HEK293T (cell line): ENCODE measurements at regions not wholly inside any gene's neighbourhood (a gene's known extent, or its start where the extent isn't known, plus 50 kb on each side); places are given as distances from the start of the nearest gene placed in this dataset.

ENCODE experiments used
- BHLHE40 ChIP-seq: fragments of 450-650 bp; IDR thresholded peaks from 2 replicates; pipeline ENCODE4 v1.6.1; 2016; ENCODE audit warnings: mild to moderate bottlenecking, moderate library complexity, borderline replicate concordance
- ELF4 ChIP-seq: fragments of 450-650 bp; IDR thresholded peaks from 2 replicates; pipeline ENCODE4 v1.6.1; 2017; ENCODE audit warnings: antibody characterized with exemption
- FOXA1 ChIP-seq: fragments of 450-650 bp; IDR thresholded peaks from 2 replicates; pipeline ENCODE4 v1.6.1; 2016; ENCODE audit warnings: mild to moderate bottlenecking
- HDGF ChIP-seq: fragments of 450-650 bp; IDR thresholded peaks from 2 replicates; pipeline ENCODE4 v1.6.1; 2017; ENCODE audit warnings: antibody characterized with exemption, borderline replicate concordance
- SP1 ChIP-seq: fragments of 450-650 bp; IDR thresholded peaks from 2 replicates; pipeline ENCODE4 v1.6.1; 2017
- ZNF384 ChIP-seq: fragments of 450-650 bp; IDR thresholded peaks from 2 replicates; pipeline ENCODE4 v1.6.1; 2016

DNA sequence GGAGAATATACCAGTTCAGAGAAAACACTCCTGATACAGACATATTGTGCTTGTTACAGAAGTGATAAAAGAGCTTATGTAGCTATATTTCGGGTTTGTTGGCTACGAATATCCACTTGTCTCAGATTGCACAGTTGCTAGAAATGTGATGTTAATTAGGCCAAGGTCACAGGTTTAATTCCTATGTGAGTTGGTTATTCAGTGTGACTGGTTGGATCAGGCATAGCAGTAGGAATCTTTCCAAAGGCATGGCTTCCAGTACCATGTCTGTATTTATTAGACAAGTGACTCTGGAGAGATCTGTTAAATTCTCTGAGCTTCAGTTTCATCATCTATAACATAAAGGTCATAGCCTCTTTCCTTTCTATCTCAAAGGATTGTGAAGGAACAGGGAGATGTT lies 152.7 kb upstream of the KITLG start:
- TF ChIP-seq BHLHE40 (no peak), ELF4 (no peak), ZNF384 (no peak), HDGF (no peak), SP1 (no peak), FOXA1 (no peak)
